NCI-H345 (cell line): ENCODE measurements at regions not wholly inside any gene's neighbourhood (a gene's known extent, or its start where the extent isn't known, plus 50 kb on each side); places are given as distances from the start of the nearest gene placed in this dataset.

Source experiments
- DNase-seq: peaks from one replicate; lab custom pipeline; 2025; lab: John Stamatoyannopoulos, UW

GRCh38 chr1:213643360-213643759, 344.4 kb upstream of the PROX1 start:
- no peak for DNase-seq

GRCh38 chr1:213647864-213648650, 339.7 kb upstream of the PROX1 start:
- DNase-seq = no peak

- peak; percentile 90 for DNase-seq
Measured at GRCh38 chr1:213649373-213649772, 338.4 kb upstream of the PROX1 start.

- no peak for DNase-seq
Measured at GRCh38 chr1:213650603-213651002, 337.2 kb upstream of the PROX1 start.

GRCh38 chr1:213651077-213651476, 336.7 kb upstream of the PROX1 start:
- DNase-seq = peak; percentile 86

GRCh38 chr1:213652109-213652508, 335.7 kb upstream of the PROX1 start:
- DNase-seq = no peak

GRCh38 chr1:213656039-213656438, 331.7 kb upstream of the PROX1 start:
- DNase-seq = no peak

- DNase-seq = no peak
Measured at GRCh38 chr1:213656503-213656902, 331.3 kb upstream of the PROX1 start.

- no peak for DNase-seq
Measured at GRCh38 chr1:213657013-213657412, 330.8 kb upstream of the PROX1 start.

GRCh38 chr1:213657879-213658278, 329.9 kb upstream of the PROX1 start:
- no peak for DNase-seq

GRCh38 chr1:213658457-213658856, 329.3 kb upstream of the PROX1 start:
- no peak for DNase-seq

- DNase-seq = no peak
Measured at GRCh38 chr1:213659580-213660547, 327.9 kb upstream of the PROX1 start.

- no peak for DNase-seq
Measured at GRCh38 chr1:213661302-213661701, 326.5 kb upstream of the PROX1 start.

- no peak for DNase-seq
Measured at GRCh38 chr1:213666113-213666512, 321.7 kb upstream of the PROX1 start.

GRCh38 chr1:213666922-213667321, 320.9 kb upstream of the PROX1 start:
- no peak for DNase-seq

- DNase-seq = no peak
Measured at GRCh38 chr1:213669512-213669911, 318.3 kb upstream of the PROX1 start.

- peak; percentile 88 for DNase-seq
Measured at GRCh38 chr1:213669964-213670691, 317.6 kb upstream of the PROX1 start.

- DNase-seq = no peak
Measured at GRCh38 chr1:213670692-213671023, 317.1 kb upstream of the PROX1 start.

GRCh38 chr1:213675043-213675442, 312.7 kb upstream of the PROX1 start:
- no peak for DNase-seq

- DNase-seq = no peak
Measured at GRCh38 chr1:213676736-213677135, 311.0 kb upstream of the PROX1 start.

GRCh38 chr1:213678348-213678747, 309.4 kb upstream of the PROX1 start:
- no peak for DNase-seq

- DNase-seq = no peak
Measured at GRCh38 chr1:213678753-213679152, 309.0 kb upstream of the PROX1 start.
